Astrocyte of the hippocampus (primary cell): ENCODE measurements at regions not wholly inside any gene's neighbourhood (a gene's known extent, or its start where the extent isn't known, plus 50 kb on each side); places are given as distances from the start of the nearest gene placed in this dataset.

ENCODE experiments used
- DNase-seq: peaks from one replicate; pipeline ENCODE4 v3.0.0; 2011; ENCODE audit warnings: low read depth, low spot score

DNA sequence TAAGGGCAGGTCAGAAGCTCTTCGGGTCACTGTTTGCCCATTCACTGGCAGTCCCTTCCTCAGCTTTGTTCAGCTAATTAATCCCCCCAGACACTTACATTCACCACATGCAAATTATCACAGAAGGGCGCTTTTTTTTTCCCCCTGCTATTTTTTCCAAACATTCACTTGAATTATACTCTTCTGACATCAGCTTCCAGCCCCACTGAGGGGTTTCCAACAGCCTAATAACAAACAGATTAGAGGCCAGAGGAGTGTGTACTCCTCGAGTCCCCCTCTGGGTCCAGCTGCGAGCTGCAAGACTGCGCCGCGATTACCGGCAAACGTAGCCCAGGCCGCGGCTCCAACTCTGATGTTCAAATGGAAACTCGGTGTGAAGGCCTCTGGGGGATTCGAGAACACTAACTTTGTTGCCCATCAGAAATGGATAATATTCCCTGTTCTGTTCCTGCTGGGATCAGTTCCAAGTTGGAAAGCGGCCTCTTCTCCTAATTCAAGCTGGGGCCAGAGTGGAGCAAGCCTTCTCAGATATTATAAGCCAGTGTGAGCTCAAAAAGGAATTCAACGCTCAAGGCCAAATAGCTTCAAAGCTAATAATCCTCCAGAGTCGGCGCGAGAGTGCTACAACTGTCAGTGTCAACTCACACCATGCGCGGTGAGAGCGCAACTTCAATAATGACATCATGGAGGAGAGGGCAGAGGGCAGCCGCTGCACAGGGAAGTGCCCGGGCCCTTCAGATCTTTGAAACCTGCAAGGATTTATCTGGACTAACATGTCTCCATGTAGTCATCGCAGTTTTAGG lies 560.8 kb downstream of the BNC2 start:
- DNase-seq = peak; percentile 27

DNA sequence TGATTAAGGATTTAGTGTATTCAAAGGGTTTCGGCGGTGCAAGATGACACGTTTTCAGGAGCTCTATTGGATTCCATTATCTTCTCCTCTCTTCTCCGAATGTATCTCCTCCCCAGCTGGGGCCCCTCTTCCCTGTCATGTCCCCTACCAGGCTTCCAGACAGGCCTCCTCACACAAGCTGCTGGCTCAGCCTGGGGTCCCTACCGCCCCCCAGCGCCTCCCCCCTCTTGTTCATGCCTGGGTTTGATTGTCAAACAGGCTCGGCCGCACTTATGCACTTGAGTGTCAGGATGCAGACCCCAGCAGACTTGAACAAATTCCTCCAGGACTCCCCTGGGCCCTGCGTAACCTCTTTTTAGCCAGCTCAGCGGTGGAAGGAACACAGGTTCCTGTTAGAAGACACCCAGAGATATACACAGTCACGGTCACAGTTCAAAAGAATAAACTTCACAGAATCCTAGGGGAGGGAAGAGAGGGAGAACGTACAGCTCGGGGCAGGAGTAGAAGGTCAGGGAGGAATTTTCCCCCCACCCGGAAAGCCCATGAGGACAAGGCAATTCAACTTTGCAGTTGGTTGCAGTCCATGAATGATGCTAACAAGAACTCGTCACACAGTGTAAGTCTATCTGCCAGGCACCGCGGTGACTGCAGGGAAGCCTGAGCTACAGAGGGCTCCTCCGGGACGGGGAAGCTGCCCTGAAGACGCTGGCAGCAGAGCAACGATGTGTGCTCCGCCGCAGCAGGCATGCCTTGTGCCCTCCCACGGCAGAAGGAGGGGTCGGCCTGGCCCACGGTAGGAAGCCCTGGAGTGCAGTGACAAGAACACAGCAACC lies 560.0 kb downstream of the BNC2 start:
- DNase-seq = no peak

DNA sequence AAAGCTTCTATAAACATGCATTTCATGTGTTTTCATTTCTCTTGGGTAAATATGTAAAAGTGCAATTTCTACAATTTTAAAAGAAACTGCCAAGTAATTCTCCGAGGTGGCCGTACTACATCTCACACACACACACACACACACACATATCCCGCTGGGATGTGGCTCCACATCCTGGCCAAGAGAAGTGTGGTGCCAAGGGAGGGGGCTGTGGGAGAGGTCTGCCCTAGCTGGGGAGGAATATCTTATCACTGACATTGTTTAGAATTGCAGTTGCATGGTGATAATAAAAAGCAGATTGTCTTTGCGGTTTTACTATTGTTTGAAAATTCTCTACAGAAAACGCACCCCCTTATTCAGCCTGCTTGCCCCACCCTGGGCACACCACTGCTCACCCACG lies 558.4 kb downstream of the BNC2 start:
- DNase-seq = no peak

DNA sequence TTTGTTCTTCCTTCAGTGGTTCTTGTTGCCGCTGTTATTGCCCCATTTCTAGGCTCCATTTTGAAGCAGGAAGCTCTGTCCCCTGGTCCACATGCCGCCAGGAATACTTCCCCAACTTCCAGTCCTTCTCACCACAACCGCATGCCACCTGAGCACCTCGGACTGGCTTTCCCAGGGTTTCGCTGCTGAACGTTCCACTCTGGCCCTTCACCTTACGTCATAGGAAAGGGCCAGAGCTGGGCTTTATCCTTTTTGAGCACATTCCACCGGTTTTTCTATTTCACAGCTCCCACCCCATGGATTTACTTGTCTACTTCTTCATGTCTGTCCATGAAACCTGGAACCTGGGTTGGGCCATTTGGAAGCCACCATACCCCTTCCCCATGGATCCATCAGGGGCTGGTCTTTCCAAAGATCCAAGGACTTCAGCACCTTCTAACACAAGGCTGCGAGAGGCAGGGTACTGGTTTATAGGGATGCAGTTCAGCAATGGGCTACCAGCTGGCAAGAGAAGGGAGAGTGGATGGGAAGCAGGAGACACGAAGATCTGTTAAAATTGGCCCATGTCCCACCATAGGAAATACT lies 557.4 kb downstream of the BNC2 start:
- DNase-seq = no peak

DNA sequence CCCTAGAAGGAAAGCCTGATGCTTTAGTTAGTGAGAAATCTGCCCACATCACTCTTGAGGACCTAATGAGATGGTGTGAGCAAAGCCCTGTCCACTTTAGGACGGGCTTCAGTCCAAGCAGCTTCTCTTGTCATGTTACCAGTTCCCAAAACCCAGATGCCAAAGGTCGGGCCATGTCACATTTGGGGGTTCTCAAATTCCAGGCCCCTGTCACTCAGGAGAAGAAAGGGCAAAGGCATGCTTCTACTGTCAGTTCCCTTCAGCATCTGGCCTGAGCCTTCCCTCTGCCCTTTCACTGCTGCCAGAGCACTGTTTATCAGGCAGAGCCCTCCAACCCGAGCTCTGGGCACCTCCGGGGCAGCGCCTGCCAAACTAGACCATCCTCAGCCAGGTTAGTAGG lies 556.0 kb downstream of the BNC2 start:
- DNase-seq = no peak

DNA sequence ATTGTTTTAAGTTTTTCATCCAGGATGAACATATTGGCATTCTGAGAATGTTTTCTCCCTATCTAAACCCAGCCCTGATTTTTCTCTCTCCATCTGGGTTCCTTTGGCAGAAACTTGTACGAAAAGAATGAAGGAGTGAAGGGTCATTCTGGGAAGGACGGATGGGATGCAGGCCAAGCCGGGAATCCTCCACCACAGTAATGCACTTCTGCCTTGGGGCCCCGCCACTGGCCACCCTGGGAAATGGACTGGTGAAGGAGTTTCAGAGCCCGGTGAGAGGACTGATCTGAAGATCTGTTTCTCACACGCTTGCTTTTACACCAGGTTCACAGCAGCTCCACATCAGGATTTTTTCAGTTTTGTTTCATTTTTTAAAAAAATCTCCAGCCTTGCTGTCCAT lies 554.8 kb downstream of the BNC2 start:
- DNase-seq = peak; percentile 40

DNA sequence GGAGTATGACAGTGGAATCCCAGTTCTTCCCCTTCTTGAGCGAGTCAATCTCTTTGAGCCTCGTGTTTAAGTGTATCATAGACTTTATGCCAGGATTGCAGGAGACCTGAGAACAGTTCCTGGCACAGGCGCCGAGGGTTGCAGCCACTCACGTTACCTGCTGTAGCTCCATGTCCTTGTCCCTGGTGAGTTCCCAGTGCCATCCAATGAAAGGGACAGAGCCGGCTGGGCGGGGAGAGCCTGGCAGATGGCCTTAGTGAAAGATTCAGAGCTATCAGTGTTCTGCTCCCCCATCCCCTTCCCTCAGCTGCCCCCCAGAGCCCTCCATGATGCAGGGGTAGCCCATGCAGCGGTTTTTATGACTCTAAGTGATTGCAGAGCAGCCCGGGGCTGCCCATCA lies 554.0 kb downstream of the BNC2 start:
- DNase-seq = no peak

DNA sequence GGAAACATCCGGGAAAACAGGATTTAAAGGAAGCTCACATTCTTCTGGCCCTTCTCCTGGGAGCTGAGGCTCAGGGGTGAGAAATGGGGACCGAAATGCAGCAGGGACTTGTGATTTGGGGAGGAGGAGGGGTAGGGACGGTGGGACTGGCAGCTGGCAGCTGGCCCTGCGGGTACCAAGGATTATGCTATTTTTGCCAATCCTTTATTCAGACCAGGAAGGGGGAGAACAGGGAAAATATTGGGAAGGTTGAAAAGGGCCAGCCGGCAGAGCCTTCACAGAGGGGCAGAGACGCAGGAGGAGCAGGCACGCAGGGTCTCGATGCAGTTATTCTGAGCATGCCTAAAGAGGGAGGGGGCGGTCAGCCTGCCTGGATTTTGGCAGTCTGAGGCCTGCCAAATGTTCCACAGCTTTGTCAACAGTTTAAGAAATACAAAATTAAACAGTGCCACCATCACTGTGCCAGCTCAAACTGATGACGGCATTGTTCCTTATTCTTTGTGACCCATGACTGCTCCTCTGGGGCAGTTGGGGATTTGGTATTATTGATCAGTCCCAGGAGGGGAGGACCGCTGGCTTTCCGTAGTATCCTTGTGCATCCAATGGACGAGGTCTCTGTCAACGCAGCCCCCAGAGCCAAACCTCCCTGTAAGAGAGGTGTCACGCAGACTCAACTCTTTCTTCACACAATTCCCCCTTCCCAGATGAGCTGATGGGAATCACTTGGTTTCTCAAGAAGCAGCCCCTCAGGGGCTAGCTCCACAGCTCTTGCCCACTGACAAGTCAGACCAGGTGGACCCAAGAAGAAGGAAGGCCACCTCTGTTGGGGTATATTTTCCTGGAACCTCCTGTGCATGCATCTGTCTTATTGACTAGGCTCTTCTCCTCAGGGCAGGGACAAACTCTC lies 553.3 kb downstream of the BNC2 start:
- DNase-seq = no peak

DNA sequence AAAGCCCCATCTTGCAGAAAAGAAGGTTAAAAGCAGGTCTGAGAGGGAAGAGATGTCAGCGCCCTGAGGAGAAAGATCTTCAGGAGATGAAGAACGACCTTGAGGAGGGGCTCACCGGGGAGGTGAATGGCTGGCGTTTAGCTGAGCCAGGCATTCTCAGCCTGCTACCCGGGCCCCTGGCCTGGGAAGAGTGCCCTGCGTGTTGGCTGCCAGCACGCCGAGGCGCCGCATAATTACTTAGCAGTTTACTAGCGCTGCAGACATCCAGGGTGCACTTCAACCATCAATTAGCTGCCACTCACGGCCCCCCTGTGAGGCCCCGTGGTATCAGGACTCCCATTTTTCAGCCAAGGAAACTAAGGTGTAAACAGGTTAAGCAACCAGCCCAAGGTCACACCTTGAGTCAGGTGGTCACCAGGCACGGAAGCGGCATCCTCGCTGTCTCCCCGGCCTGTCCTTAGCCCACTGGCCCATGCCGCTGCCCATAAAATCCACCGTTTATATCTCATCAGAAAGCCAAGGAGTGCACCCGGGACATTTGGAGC lies 551.9 kb downstream of the BNC2 start:
- DNase-seq = no peak

DNA sequence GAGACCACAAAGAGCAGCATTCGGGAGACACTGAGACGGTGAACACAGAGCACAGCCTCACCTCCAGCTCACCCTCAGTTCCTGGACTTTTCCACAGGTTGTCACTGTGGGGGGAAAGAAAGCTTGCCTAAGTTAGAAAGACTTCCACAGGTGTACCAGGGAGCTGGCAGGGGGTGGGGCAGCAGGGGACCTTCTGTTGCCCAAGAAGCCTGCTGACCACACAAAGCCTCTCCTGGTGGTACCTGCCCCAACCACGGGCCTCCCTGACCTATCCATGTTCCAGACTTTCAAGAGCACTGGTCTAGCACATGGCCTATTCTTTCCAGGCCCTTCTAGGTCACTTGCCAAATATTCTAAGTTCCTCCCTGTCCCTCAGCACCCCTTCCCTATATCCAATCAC lies 550.8 kb downstream of the BNC2 start:
- no peak for DNase-seq

DNA sequence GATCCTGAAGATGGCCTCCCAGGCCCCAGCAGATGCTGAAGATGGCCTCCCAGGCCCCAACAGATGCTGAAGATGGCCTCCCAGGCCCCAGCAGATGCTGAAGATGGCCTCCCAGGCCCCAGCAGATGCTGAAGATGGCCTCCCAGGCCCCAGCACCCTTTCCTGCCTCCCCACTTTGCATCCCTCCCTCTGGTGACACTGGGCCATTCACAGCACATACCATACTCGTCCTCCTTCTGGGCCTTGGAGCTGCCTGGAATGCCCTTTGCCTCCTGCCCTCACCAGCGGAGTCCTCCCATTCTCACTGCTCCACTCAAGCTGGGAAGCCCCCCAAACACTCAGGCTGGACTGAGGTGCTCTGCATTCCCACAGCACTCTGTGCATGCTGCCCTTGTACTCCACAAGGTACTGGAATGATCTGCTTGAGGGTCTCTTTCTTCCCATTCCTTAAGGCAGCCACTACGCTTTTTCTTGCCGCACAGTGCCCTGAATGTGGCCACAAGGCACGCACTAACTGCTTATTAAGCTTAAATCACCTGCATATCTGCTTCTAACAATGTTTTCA lies 550.0 kb downstream of the BNC2 start:
- DNase-seq = no peak

DNA sequence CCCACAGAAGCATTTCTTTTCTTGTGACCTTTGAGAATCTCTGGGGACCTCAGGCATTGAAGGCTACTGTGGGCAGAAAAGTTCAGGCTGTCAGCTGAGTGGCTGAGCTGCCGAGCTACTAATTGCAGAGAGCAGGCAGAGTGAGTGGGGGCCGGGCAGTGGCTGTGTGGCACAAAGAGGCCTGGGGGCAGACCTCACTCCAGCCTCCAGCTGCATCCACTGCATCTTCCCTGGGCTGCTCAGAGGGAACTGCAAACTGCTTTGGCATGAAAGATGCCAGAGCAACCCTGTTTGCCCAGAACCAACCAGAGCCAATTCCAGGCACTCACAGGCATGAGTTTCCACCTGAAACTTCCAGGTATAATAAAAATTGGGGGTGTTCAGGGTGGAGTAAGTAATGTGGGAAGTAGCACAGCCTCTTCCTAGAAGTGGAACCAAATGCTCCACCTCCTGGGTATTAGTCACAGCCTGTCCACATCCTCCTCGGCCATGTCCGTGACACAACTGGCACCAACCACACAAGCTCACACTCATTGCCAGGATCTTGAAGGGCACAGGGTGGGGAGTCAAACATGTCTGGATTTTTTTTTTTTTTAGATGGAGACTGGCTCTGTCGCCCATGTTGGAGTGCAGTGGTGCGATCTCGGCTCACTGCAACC lies 548.9 kb downstream of the BNC2 start:
- DNase-seq = peak; percentile 50

DNA sequence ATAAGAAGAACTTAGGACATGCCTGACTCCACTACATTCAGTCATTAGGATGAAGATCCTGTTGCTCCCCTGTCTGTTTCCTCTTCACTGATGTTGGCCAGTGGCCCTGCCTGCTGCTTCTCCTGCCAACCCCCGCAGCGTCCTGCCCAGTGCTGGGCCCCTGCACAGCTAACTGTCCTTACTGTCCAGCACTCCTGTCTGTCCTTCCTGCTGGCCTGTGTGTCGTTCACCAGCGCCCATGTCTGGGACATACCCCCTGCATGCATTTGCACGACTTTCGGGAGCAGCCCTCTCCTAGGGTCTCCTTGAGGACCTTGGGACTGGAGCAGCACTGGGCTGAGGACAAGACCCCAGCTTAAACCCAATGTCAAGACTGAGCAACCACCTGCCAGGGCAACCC lies 547.6 kb downstream of the BNC2 start:
- DNase-seq = no peak

DNA sequence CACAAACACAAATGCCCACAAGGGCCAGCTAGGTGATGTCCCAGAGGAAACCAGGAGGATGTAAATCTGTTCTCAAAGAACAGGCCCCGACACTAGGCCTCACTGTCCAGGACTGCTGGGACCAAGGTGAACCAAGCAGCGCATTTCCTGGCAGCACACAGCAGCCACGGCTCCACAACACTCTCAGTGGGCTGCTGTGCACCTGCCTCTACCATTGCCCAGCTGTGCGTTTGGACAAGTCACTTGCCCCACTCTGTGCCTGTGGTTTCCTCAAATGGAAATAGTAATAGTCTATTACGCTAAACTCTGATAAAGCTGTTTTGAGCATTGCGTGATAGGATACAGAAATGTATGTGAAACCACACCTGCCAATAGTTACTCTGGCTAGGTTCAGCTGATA lies 544.5 kb downstream of the BNC2 start:
- no peak for DNase-seq

DNA sequence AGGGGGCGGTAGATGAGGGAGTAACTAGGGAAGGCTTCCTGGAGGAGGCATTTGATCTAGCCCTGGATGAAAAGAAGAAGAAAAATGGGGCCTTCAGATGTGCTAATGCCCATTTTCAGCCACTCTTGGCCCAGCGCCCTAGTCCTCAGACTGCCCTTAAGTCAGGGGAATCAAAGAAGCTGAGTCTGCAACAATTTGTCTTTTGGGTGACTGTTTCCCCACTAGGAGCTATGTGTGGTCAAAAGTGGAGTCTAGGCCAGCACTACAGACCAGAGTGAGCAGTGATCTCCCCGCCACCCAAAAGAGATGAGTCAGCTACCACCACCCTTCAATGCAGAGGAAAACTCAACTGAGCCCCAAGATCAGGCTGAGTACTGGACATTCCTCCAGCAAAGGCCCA lies 542.1 kb downstream of the BNC2 start:
- DNase-seq = no peak

DNA sequence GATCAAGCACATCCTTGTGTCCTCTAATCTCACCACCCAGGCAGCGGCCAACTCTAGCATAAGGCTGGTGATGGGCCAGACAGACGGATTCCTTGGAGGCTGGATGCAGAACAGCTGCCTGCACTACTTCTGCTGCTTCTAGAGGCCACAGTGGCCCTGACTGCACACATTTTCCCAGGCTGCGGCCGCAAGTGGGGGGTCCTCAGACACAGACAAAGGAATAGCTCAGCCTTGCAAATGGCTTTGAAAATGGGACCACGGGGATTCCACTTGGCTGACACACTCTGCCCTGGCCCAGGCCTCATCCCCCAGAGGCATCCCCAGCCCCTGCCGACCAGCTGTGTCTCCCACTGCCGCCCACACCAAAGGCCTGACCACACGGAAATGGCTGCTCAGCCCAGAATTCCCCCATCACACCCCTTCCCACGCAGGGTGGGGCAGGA lies 540.8 kb downstream of the BNC2 start:
- peak; percentile 64 for DNase-seq

DNA sequence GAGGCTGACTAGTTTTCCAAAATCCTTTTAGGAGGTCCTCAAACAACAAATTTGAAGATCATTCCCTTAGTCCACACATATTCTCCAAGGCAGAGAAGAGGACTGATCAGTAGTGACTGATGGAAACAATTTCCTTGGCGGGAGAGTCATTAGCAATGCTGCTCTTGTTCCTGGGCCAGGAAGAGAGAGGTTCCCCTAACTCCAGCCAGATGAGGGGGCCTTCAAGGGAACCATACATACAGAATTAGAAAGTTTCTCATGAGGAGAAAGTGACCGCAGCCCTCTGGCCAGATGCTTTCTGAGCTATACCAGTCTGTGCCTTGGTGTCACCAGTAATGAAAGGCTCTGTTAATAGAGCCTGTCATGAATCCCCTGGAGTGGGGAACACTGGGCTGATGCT lies 539.4 kb downstream of the BNC2 start:
- no peak for DNase-seq

DNA sequence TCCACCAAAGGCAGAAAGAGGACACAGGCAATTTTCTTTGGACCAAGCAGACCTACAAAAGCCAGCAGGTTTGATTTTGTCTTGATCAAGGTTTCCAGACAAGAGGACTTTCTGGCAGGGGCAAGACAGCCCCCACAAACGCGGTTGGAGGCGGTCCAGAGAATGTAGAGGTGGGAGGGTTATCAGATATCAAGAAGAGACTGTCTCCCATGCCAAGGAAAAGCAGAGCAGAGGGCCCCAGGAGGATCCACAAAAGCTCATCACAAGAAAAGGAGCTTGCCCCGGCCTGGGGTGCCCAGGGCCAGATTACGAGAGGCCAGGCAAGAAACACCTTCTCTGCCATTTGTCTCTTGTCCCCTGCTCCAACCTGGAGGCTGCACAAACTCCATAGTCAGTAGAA lies 538.9 kb downstream of the BNC2 start:
- DNase-seq = no peak

DNA sequence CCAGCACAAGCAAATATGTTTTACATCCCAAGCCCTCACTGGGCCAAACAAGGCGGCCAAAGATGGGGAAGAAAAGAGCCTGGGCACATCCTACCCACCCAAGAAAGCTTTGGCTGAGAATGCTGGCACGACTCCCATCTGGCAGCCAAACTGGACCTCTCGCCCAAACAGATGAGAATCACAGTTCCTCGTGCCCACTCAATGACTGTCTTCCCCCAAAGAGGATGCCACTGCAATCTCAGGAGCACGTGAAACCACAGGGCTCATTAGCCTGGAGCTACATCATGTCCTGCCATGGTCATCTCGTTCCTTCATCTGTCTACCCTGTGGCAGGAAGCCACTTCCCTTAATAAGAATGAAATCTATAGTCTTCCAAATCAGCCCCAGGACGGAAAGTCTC lies 536.8 kb downstream of the BNC2 start:
- DNase-seq = no peak

DNA sequence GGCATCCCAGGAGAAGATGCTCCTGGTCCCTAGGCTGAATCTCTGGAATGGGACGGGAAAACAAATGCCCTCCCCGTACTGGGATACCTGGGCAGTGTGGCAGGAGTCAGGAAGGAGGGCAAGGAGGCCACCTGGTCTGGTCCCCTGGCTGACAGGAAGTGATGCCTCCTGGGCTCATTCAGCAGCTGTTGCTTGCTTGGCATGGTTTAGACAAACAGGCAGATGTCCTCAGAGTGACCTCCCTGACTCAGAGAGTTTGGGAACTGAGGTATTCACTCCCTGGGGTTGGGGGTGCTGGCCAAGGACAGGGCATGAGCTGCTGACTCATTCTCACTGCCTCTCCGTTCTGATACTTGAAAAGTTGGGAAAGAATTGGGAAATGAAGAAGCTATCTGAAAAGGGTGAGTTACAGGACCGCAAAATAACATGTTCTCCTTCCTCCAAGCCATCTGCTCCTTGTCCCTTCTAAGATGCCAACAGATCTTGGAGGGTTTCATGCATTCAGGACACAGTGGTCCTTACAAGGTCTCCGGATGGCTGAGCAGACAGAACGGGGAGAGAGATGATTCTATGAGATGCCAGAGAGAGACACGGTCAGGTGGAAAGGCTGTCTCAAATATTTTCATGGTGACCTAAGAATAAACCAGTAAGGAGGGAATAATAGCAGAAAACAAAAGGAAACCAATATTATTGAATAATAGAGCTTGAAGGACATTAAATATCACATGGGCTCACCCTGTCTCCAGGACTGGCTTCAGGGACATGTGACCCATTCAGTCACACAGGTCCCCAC lies 534.5 kb downstream of the BNC2 start:
- peak; percentile 95 for DNase-seq
